A673 (cell line): ENCODE measurements at regions not wholly inside any gene's neighbourhood (a gene's known extent, or its start where the extent isn't known, plus 50 kb on each side); places are given as distances from the start of the nearest gene placed in this dataset.

Source experiments
- CTCF ChIP-seq: fragments of 300-800, 200-600 bp; sonication (generic); conservative IDR thresholded peaks from 2 replicates; pipeline ENCODE4 v1.5.1; 2017; ENCODE audit warnings: low read depth, mild to moderate bottlenecking, antibody characterized with exemption, low read length, moderate library complexity, mixed read lengths
- EZH2 ChIP-seq: fragments of 200-600 bp; sonication (generic); IDR thresholded peaks from 2 replicates; pipeline ENCODE4 v1.6.1; 2017; ENCODE audit warnings: borderline replicate concordance, low read depth, mild to moderate bottlenecking, mixed read lengths, antibody characterized with exemption, low read length; ENCODE audit not compliant: poor library complexity, severe bottlenecking

- TF ChIP-seq CTCF (no peak), EZH2 (no peak)
Observed at GRCh38 chr1:68954841-68955240, 458.0 kb upstream of the DEPDC1 start.
